ENCODE measurements at regions not wholly inside any gene's neighbourhood (a gene's known extent, or its start where the extent isn't known, plus 50 kb on each side); places are given as distances from the start of the nearest gene placed in this dataset.
"Not testable (repeated sequence)": the region's sequence is repeated elsewhere in the genome, so short reads cannot be mapped to it uniquely, and the experiment has no call there.

DNA sequence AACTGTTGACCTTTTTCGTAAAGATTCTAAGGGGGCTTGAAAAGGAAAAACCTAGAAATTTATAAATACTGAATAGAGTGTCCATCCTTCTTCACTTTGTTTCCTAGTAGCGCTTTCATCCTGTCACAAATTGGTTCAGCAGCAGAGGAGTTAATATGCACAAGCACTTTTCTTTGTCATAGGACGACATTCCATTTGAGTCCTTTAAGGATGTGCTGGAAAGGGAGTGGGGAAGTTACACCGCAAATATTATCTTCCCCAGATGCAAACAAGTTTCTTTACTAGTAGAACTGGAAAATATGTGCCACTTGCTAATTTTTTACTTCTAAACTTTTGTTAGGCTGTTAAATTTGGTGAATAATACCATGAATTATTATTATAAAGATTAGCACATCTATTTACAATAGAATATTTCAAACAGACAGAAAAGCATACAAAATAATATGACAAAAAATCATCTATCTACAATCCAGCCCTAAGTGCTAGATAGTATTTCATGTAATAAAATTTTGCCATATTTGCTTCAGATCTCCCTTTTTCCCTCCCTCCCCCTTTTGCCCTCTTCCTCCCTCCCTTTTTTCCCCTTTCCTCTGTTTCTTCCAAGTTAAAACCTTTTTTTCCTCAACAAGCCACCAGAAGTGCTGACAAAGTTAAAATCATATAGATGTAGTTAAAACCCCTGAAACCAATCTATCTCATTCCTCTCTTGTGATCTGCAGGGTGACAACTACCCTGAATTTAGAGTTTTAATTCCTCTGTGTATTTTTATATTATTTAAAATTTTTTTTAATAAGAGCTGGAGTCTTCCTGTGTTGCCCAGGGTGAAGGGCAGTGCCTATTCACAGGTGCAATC, 50.5 kb upstream of the MAP4K3 start:
- Mint-ChIP-seq H3K9me3 (no peaks in the 10 kb centered on the region), H3K27me3 (ENCODE audit: low read depth) (peaks cover 6% of the 10 kb centered on the region), H3K27ac (no peak overlapping the region), H3K4me1 (ENCODE audit: low read depth) (peaks cover 9% of the 10 kb centered on the region), H3K36me3 (ENCODE audit: low read depth) (peaks cover 2% of the 10 kb centered on the region), H3K4me3 (no peak overlapping the region)
- DNase-seq: no peak
- intact Hi-C loops (cut with micrococcal nuclease): no loop called here
- CTCF ChIA-PET: interaction anchor here (0.7 kb wide), 1 partner anchor 110 kb away, joined by 3 read pairs; no protein-coding TSS in a partner anchor

GRCh38 chr2:39488450-39488849, 51.4 kb upstream of the MAP4K3 start:
- Mint-ChIP-seq H3K4me3 (no peak overlapping the region), H3K4me1 (ENCODE audit: low read depth) (peaks cover 15% of the 10 kb centered on the region), H3K27ac (no peak overlapping the region), H3K36me3 (ENCODE audit: low read depth) (peaks cover 2% of the 10 kb centered on the region), H3K9me3 (no peaks in the 10 kb centered on the region), H3K27me3 (ENCODE audit: low read depth) (peaks cover 6% of the 10 kb centered on the region)
- intact Hi-C loops (cut with micrococcal nuclease): no loop called here
- DNase-seq: no peak
- CTCF ChIA-PET: interaction anchor here (0.7 kb wide), 1 partner anchor 111 kb away, joined by 3 read pairs; no protein-coding TSS in a partner anchor

GRCh38 chr2:39490586-39490985, 53.5 kb upstream of the MAP4K3 start:
- no peak for DNase-seq
- peaks cover 2% of the 10 kb centered on the region for H3K36me3 Mint-ChIP-seq (ENCODE audit: low read depth)
- CTCF ChIA-PET: interaction anchor here (1.1 kb wide), 1 partner anchor 113 kb away, joined by 4 read pairs; no protein-coding TSS in a partner anchor
- intact Hi-C loops (cut with micrococcal nuclease): no loop called here
- no peaks in the 10 kb centered on the region for H3K9me3 Mint-ChIP-seq
- peaks cover 2% of the 10 kb centered on the region for H3K27me3 Mint-ChIP-seq (ENCODE audit: low read depth)
- H3K4me3 Mint-ChIP-seq: no peak overlapping the region
- peaks cover 23% of the 10 kb centered on the region for H3K4me1 Mint-ChIP-seq (ENCODE audit: low read depth)
- no peak overlapping the region for H3K27ac Mint-ChIP-seq

DNA sequence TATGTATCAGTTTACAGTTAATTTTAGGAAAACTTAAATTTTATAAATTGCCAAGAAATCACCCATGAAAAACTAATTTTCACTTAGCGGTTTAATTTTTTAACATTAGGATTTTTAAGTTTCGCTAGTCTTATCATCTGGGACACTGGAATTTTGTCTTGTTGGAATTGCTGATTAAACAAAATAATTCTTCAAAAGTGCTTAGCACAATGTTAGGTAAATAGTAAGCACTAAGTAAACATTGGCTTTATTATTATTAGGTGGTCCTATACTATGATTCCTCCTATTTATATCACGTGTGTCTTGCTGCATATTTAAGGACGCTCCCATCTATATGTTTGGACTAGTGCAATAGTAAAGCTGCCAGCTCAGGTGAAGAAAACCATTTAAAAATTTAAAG, 54.6 kb upstream of the MAP4K3 start:
- Mint-ChIP-seq H3K27me3 (ENCODE audit: low read depth) (peaks cover 6% of the 10 kb centered on the region), H3K9me3 (no peaks in the 10 kb centered on the region), H3K4me1 (ENCODE audit: low read depth) (peaks cover 30% of the 10 kb centered on the region), H3K4me3 (no peak overlapping the region), H3K36me3 (ENCODE audit: low read depth) (peaks cover 2% of the 10 kb centered on the region), H3K27ac (no peak overlapping the region)
- CTCF ChIA-PET: interaction anchor here (0.6 to 1.9 kb wide), 5 partner anchors 13 to 55 kb away, joined by 3 to 8 read pairs (median 3); no protein-coding TSS in a partner anchor
- no peak for DNase-seq
- intact Hi-C loops (cut with micrococcal nuclease): loop anchor here (1.0 kb wide), 12 partner anchors 22 to 391 kb away; no protein-coding TSS in a partner anchor

DNA sequence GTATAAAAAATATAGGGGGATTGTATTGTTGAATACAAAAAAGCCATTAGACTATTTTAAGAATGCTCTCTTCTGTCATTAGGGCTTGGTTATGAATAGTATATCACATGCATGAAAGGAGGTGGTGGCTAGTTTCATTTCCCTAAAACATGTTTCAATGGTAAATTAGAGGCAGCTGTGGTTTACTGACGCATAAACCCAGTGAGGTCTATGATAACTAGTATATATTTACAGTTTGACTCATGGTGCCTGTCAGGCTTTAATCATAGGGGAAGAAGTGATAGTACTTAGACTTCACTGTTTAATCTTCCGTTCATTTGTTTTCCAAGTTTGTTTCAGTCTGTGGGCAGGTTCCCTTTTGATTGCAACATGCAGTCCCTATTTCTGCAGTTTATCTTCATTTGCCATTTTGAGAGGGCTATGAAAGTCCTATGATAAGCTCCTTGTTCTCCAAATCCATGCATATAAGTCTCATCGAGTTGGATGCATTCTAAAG, 55.1 kb upstream of the MAP4K3 start:
- Mint-ChIP-seq H3K4me3 (peak overlapping the region; percentile 37), H3K9me3 (no peaks in the 10 kb centered on the region), H3K27ac (peak overlapping the region; percentile 53), H3K36me3 (ENCODE audit: low read depth) (peaks cover 2% of the 10 kb centered on the region), H3K4me1 (ENCODE audit: low read depth) (peaks cover 30% of the 10 kb centered on the region), H3K27me3 (ENCODE audit: low read depth) (peaks cover 6% of the 10 kb centered on the region)
- intact Hi-C loops (cut with micrococcal nuclease): loop anchor here (1.0 kb wide), 12 partner anchors 21 to 392 kb away; no protein-coding TSS in a partner anchor
- CTCF ChIA-PET: interaction anchor here (0.9 to 1.9 kb wide), 3 partner anchors 13 to 21 kb away, joined by 3 to 8 read pairs (median 3); no protein-coding TSS in a partner anchor
- peak; percentile 67 for DNase-seq

GRCh38 chr2:39492716-39493115, 55.6 kb upstream of the MAP4K3 start:
- Mint-ChIP-seq H3K9me3 (no peaks in the 10 kb centered on the region), H3K4me1 (ENCODE audit: low read depth) (peaks cover 30% of the 10 kb centered on the region), H3K27me3 (ENCODE audit: low read depth) (peaks cover 5% of the 10 kb centered on the region), H3K4me3 (no peak overlapping the region), H3K36me3 (ENCODE audit: low read depth) (peaks cover 2% of the 10 kb centered on the region), H3K27ac (peak overlapping the region; percentile 53)
- CTCF ChIA-PET: interaction anchor here (0.9 to 1.9 kb wide), 2 partner anchors 19 to 20 kb away, joined by 3 to 8 read pairs; no protein-coding TSS in a partner anchor
- intact Hi-C loops (cut with micrococcal nuclease): loop anchor here (1.0 kb wide), 12 partner anchors 21 to 392 kb away; no protein-coding TSS in a partner anchor
- DNase-seq: no peak

GRCh38 chr2:39494784-39495251, 57.7 kb upstream of the MAP4K3 start:
- intact Hi-C loops (cut with micrococcal nuclease): no loop called here
- peaks cover 30% of the 10 kb centered on the region for H3K4me1 Mint-ChIP-seq (ENCODE audit: low read depth)
- CTCF ChIA-PET: interaction anchor here (0.6 kb wide), 2 partner anchors 19 to 707 kb away, joined by 4 read pairs; no protein-coding TSS in a partner anchor
- H3K27me3 Mint-ChIP-seq (ENCODE audit: low read depth): peaks cover 3% of the 10 kb centered on the region
- no peak overlapping the region for H3K4me3 Mint-ChIP-seq
- H3K27ac Mint-ChIP-seq: no peak overlapping the region
- peaks cover 3% of the 10 kb centered on the region for H3K9me3 Mint-ChIP-seq
- H3K36me3 Mint-ChIP-seq (ENCODE audit: low read depth): peaks cover 5% of the 10 kb centered on the region
- peak; percentile 19 for DNase-seq

DNA sequence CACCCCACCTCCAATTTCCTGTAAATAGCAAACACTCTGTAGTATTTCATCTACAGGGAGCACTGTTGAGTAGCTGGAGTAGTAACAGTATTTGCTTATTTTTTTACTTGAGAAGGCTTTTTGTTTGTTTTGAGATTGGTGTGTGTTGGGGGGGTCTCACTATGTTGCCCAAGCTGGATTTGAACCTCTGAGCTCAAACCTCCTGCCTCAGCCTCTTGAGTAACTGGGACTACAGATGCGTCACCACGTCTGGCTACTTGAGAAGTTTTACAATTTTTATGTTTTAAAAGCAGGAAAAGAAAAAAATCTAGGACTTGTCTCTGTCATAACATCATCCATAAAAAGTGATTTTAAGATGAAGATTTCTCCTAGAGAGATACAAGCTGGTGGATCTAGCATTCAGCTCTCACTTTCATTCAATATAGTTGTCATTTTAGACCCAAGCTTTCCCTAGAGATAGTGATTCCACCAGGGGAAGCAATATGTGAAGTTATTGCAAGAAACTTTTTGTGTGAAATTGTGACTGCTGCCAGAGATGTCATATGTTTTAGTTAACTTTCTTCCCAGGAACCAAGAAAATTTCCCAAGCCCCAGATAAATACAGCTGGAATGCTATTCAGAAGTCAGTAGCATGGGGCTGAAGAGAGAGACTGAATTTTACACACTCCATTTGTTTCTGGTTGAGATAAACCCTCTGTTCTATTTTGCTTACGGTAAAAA, 60.2 kb upstream of the MAP4K3 start:
- H3K4me3 Mint-ChIP-seq: no peak overlapping the region

DNA sequence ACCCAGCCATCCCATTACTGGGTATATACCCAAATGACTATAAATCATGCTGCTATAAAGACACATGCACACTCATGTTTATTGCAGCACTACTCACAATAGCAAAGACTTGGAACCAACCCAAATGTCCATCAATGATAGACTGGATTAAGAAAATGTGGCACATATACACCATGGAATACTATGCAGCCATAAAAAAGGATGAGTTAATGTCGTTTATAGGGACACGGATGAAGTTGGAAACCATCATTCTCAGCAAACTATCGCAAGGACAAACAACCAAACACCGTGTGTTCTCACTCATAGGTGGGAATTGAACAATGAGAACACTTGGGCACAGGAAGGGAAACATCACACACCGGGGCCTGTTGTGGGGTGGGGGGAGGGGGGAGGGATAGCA, 61.1 kb upstream of the MAP4K3 start:
- CTCF ChIA-PET; H3K4me3 Mint-ChIP-seq; DNase-seq; H3K27ac Mint-ChIP-seq; intact Hi-C loops (cut with micrococcal nuclease); H3K36me3 Mint-ChIP-seq (ENCODE audit: low read depth); H3K9me3 Mint-ChIP-seq; H3K27me3 Mint-ChIP-seq (ENCODE audit: low read depth): not testable (repeated sequence)
- H3K4me1 Mint-ChIP-seq (ENCODE audit: low read depth): peaks cover 16% of the 10 kb centered on the region

More for the DNA sequence above, 60.2 kb upstream of the MAP4K3 start:
- no peak for DNase-seq
- Mint-ChIP-seq H3K9me3 (peaks cover 3% of the 10 kb centered on the region), H3K27me3 (ENCODE audit: low read depth) (peaks cover 3% of the 10 kb centered on the region), H3K27ac (no peak overlapping the region), H3K36me3 (ENCODE audit: low read depth) (peaks cover 3% of the 10 kb centered on the region), H3K4me1 (ENCODE audit: low read depth) (peaks cover 24% of the 10 kb centered on the region)
- CTCF ChIA-PET: interaction anchor here (0.9 kb wide), 1 partner anchor 27 kb away, joined by 3 read pairs; no protein-coding TSS in a partner anchor
- intact Hi-C loops (cut with micrococcal nuclease): no loop called here

DNA sequence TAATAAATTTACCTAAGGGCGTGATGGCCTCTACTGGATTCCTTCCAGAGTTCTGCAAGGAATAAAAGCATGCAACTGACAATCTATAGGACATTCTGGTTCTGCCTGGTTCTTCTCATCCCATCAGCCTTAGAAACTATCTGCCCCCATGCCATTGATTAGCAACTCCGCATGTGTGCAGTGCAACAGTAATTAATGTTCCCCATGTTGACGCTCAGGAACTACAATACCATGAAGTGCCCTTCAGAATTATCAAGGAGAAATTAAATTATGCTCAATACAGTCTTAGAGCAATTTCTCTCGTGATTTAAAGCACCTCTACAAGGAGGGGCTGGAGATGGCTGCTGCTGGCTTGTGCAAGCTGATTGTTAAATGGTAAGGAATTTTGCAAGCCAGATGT, 61.7 kb upstream of the MAP4K3 start:
- Mint-ChIP-seq H3K4me1 (ENCODE audit: low read depth) (peaks cover 14% of the 10 kb centered on the region), H3K36me3 (ENCODE audit: low read depth) (peaks cover 3% of the 10 kb centered on the region), H3K27ac (no peak overlapping the region), H3K9me3 (peaks cover 3% of the 10 kb centered on the region), H3K4me3 (no peak overlapping the region), H3K27me3 (ENCODE audit: low read depth) (peaks cover 10% of the 10 kb centered on the region)
- CTCF ChIA-PET: no interaction called here
- intact Hi-C loops (cut with micrococcal nuclease): no loop called here
- DNase-seq: no peak

- Mint-ChIP-seq H3K4me3 (no peak overlapping the region), H3K27me3 (ENCODE audit: low read depth) (peaks cover 10% of the 10 kb centered on the region), H3K9me3 (peaks cover 3% of the 10 kb centered on the region), H3K27ac (no peak overlapping the region), H3K4me1 (ENCODE audit: low read depth) (peaks cover 14% of the 10 kb centered on the region), H3K36me3 (ENCODE audit: low read depth) (peaks cover 3% of the 10 kb centered on the region)
- CTCF ChIA-PET: no interaction called here
- intact Hi-C loops (cut with micrococcal nuclease): no loop called here
- no peak for DNase-seq
These were observed 62.3 kb upstream of the MAP4K3 start for GRCh38 chr2:39499336-39499735.

DNA sequence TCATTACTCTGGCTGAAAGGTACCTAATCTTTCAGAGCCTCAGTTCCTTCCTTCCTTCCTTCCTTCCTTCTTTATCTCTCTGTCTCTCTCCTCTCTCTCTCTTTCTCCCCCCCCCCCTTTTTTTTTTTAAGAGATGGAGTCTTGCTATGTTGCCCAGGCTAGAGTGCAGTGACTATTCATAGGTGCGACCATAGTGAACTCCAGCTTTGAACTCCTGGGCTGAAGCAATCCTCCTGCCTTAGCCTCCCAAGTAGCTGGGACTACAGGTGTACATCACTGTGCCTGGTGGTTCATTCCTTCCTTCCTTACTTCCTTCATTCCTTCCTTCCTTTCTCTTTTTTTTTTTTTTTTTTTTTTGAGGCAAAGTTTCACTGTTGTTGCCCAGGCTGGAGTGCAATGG, 64.3 kb upstream of the MAP4K3 start:
- Mint-ChIP-seq H3K27ac (no peak overlapping the region), H3K4me1 (ENCODE audit: low read depth) (peaks cover 1% of the 10 kb centered on the region), H3K4me3 (no peak overlapping the region), H3K36me3 (ENCODE audit: low read depth) (peaks cover 3% of the 10 kb centered on the region), H3K27me3 (ENCODE audit: low read depth) (peaks cover 9% of the 10 kb centered on the region), H3K9me3 (peaks cover 3% of the 10 kb centered on the region)
- CTCF ChIA-PET: no interaction called here
- intact Hi-C loops (cut with micrococcal nuclease): no loop called here
- no peak for DNase-seq

Data from activated naive CD4-positive, alpha-beta T cell treated with anti-CD3 and anti-CD28 coated beads for 36 hours (primary cell).